ENCODE measurements at regions not wholly inside any gene's neighbourhood (a gene's known extent, or its start where the extent isn't known, plus 50 kb on each side); places are given as distances from the start of the nearest gene placed in this dataset.
A peak's percentile ranks its signal among the peaks of the same experiment; 100 is the strongest.
"Not testable (repeated sequence)": the region's sequence is repeated elsewhere in the genome, so short reads cannot be mapped to it uniquely, and the experiment has no call there.

- DNase-seq, result no peak
These were observed 900.9 kb downstream of the FLRT2 start for GRCh38 chr14:86430853-86431252.

GRCh38 chr14:86423214-86423613 lies 893.3 kb downstream of the FLRT2 start:
- no peak for DNase-seq

- DNase-seq, result no peak
These were observed 890.2 kb downstream of the FLRT2 start for GRCh38 chr14:86420131-86420530.

GRCh38 chr14:86414146-86414545 lies 884.2 kb downstream of the FLRT2 start:
- DNase-seq, result no peak

- DNase-seq, result no peak
These were observed 875.2 kb downstream of the FLRT2 start for GRCh38 chr14:86404989-86405649.

- DNase-seq, result no peak
These were observed 874.5 kb downstream of the FLRT2 start for GRCh38 chr14:86404425-86404824.

- DNase-seq, result no peak
These were observed 872.6 kb downstream of the FLRT2 start for GRCh38 chr14:86402545-86402944.

- DNase-seq, result no peak
These were observed 861.1 kb downstream of the FLRT2 start for GRCh38 chr14:86391085-86391484.

GRCh38 chr14:86388216-86388615 lies 858.3 kb downstream of the FLRT2 start:
- DNase-seq, result no peak

GRCh38 chr14:86373886-86374285 lies 843.9 kb downstream of the FLRT2 start:
- no peak for DNase-seq

GRCh38 chr14:86372402-86372801 lies 842.5 kb downstream of the FLRT2 start:
- DNase-seq, result no peak

- no peak for DNase-seq
These were observed 834.7 kb downstream of the FLRT2 start for GRCh38 chr14:86364634-86365033.

- no peak for DNase-seq
These were observed 833.6 kb downstream of the FLRT2 start for GRCh38 chr14:86363576-86363975.

GRCh38 chr14:86363047-86363446 lies 833.1 kb downstream of the FLRT2 start:
- DNase-seq, result no peak

GRCh38 chr14:86357876-86358275 lies 827.9 kb downstream of the FLRT2 start:
- no peak for DNase-seq

GRCh38 chr14:86357119-86357518 lies 827.2 kb downstream of the FLRT2 start:
- peak in 1 of 2 donors; percentile 83 for DNase-seq

GRCh38 chr14:86346818-86347384 lies 817.0 kb downstream of the FLRT2 start:
- DNase-seq, result peak in 1 of 2 donors; percentile 47

GRCh38 chr14:86334355-86334754 lies 804.4 kb downstream of the FLRT2 start:
- DNase-seq, result peak in 1 of 2 donors; percentile 3

GRCh38 chr14:86333493-86333892 lies 803.5 kb downstream of the FLRT2 start:
- no peak for DNase-seq

GRCh38 chr14:86331341-86331740 lies 801.4 kb downstream of the FLRT2 start:
- DNase-seq, result no peak

- no peak for DNase-seq
These were observed 791.2 kb downstream of the FLRT2 start for GRCh38 chr14:86321151-86321550.

- DNase-seq, result not testable (repeated sequence)
These were observed 782.3 kb downstream of the FLRT2 start for GRCh38 chr14:86312154-86312665.

GRCh38 chr14:86311151-86311550 lies 781.2 kb downstream of the FLRT2 start:
- DNase-seq, result no peak

- DNase-seq, result no peak
These were observed 780.7 kb downstream of the FLRT2 start for GRCh38 chr14:86310611-86311010.

- DNase-seq, result no peak
These were observed 780.2 kb downstream of the FLRT2 start for GRCh38 chr14:86310148-86310547.
